Cardiac fibroblast (primary cell): ENCODE measurements at regions not wholly inside any gene's neighbourhood (a gene's known extent, or its start where the extent isn't known, plus 50 kb on each side); places are given as distances from the start of the nearest gene placed in this dataset.
A peak's percentile ranks its signal among the peaks of the same experiment; 100 is the strongest.

Experiments
- DNase-seq, 2 donors: peaks; one replicate each; pipeline versions ENCODE4 v3.0.0 to v3.0.0-alpha.2; 2010; ENCODE audit warnings: low read depth in 2 of 2
- H3K4me3 ChIP-seq, 2 donors: replicated peaks in 1 of 2; 1 replicate in 1 of 2; 2 replicates in 1 of 2; pipeline ENCODE4 v1.5.1; 2011; ENCODE audit warnings: low read depth in 2 of 2, low read length in 2 of 2, mild to moderate bottlenecking in 2 of 2, moderate library complexity in 1 of 2
- CTCF ChIP-seq: IDR thresholded peaks from one replicate; pipeline ENCODE4 v1.5.1; 2011; ENCODE audit warnings: low read depth, mild to moderate bottlenecking, low read length, inconsistent platforms

GRCh38 chr21:26332867-26333266 lies 162.3 kb upstream of the APP start:
- H3K4me3 ChIP-seq = no peak overlapping the region
- DNase-seq = no peak
- TF ChIP-seq CTCF = no peak

DNA sequence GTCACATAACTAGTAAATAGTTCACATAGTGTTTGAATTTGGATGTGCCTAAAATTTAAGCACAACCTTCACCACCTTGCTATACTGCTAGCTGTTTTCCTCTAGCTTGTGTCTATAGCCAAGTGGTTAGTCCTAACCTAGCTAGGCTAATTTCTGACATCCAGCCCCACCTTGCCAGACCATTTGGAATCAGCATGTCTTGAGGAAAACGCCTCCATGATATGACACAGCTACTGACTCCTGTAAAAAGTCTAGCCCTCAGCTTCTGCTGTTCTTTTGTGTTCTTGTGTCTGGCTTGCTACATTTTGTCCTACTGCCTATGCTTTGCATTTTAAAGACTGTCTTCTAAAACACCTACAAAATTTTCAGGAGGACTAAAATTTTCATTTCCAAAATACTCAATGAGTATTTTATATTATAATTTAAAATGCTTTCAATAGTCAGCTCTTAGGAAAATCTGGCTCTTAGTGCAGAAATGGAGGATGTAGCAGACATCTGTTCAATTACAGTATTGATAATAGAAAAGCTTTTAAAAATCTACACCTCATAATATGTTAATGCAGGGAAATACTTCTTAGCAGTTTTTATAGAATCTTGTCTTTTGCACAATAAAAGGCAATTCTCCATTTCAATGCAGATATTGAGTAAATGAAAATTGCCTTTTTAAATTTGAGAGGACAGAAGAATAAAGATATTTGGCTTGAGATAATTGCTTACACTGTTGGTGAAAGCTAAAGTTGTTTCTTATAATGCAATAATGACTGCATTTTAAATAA lies 160.8 kb upstream of the APP start:
- no peak for DNase-seq
- H3K4me3 ChIP-seq = no peak overlapping the region
- TF ChIP-seq CTCF = no peak

DNA sequence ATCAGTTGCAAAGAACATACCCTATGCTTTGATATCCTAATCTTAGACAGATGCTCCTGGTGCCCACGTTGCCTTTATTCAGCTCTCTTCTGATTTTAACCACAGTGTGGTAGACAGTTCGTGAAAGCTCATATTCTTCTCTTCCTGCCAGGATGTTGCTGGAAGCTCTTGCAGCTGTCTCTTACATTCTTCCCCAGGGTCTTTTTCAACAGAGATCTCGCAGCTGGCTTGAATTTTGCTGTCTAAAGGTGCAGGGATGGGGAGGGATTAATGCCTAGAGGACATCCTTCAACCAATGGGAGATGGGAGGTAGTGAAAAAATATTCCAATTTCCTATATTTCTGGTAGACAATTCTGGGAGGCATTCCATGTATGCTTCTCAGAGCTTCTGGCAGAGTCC lies 150.0 kb upstream of the APP start:
- no peak for TF ChIP-seq CTCF
- no peak overlapping the region for H3K4me3 ChIP-seq
- no peak for DNase-seq

DNA sequence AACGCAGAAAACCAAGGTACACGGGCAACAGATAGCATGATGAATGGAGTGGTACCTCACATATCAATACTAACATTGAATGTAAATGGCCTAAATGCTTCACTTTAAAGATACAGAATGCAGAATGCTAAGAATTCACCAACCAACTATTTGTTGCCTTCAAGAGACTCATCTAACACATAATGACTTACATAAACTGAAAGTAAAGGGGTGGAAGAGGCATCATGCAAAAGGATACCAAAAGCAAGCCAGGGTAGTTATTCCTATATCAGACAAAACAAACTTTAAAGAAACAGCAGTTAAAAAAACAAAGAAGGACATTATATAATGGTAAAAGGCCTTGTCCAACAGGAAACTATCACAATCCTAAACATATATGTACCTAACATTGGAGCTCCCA lies 137.1 kb upstream of the APP start:
- no peak for TF ChIP-seq CTCF
- no peak overlapping the region for H3K4me3 ChIP-seq
- no peak for DNase-seq

DNA sequence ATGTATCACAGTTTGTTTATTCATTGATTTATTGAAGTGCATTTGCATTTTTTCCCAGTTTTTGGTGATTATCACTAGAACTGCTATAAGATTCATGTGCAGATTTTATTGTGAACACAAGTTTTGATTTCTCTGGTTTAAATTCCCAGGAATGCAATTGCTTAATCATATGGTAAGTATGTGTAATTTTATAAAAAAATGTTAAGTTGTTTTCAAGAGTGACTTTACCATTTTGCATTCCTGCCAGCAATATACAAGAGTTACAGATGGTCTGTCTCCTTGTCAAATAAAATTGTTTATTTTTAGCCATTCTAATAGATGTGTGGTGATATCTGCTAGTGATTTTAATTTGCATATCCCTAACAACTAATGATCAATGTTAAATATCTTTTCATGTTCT lies 127.3 kb upstream of the APP start:
- no peak for TF ChIP-seq CTCF
- no peak overlapping the region for H3K4me3 ChIP-seq
- DNase-seq = peak in 1 of 2 donors; percentile 18

DNA sequence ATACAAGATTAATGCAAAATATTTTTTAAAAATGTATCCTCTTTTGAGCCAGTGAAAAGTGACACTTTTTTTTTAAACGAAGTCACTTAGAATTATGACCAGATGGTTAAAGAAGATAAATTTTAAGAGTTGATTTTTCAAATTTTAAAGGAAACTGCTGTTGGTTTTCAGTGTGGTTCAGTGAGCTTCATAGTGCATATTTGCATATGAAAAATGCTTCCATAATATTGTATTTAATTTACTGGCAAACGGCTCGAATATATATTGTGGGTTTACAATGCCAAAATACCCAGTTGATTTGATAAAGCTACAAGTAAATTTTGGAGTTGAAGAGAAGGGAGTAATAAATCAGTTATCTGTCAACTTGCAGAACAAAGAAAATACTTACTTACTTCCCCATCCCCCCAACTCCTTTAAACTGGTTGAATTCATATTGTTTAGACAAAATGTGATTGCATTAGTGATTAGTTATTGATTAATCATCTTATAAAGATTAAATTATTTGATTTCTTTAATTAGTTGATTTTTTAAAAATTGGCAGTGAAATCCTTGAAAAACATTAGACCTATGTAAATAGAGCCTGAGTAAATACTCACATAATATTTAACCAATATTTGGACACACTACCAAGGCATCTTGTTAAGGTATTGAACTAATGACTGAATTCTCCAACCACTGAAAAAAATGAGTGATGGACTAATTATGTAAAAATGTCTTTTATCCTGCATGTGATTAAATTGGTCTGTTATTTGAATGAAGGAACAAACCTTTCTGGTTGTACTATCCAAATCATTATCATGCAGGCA lies 122.8 kb upstream of the APP start:
- DNase-seq = no peak
- TF ChIP-seq CTCF = no peak
- no peak overlapping the region for H3K4me3 ChIP-seq
